ENCODE measurements at regions not wholly inside any gene's neighbourhood (a gene's known extent, or its start where the extent isn't known, plus 50 kb on each side); places are given as distances from the start of the nearest gene placed in this dataset.

DNA sequence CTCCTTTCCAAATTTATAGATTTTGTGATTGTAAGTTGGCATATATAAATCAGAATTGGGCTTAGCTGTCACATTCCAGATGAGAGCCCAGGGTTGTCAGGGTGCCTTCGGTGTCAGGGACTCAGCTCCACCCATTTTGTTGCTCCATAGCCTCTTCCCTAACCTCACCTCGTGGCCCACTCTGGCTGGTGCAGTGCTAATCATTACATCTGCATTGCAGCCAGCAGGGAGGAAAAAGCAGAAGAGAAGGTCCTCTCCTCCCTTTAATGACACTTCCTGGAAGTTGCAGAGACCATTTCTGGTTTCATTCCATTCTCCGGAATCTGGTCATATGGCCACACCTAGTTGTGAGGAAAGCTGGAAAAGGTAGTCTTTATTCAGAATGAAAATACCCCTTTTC, 113.3 kb downstream of the CCT6B start:
- no peak for DNase-seq (ENCODE audit: low read depth)
- TF ChIP-seq CTCF (conservative IDR thresholded peaks at IDR 0.05; ENCODE audit: control insufficient read depth, insufficient read depth, low read depth, low read length) = no peak
- H3K4me3 ChIP-seq (ENCODE audit: control insufficient read depth, low read depth, low read length) = no peak overlapping the region

DNA sequence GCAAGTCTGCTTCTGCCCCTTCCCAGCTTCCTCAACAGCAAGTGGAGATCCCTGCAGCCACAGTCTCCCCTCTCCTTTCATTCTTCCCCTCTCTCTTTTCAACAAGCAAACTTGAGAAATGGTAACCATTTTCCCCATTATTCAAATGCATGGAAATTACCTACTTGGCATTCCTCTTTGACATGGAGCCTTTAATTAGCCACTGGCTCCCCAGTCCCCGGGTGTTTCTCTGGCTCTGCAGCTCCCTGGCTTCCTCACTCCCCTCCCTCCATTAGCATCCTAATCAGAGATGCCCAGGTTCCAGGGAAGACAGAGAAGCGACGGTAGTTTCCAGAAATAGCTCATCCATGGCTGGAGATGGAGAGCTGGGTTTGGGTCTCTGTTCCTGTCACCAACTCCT, 116.0 kb downstream of the CCT6B start:
- no peak for DNase-seq (ENCODE audit: low read depth)
- TF ChIP-seq CTCF (conservative IDR thresholded peaks at IDR 0.05; ENCODE audit: control insufficient read depth, insufficient read depth, low read depth, low read length) = no peak
- no peak overlapping the region for H3K4me3 ChIP-seq (ENCODE audit: control insufficient read depth, low read depth, low read length)

DNA sequence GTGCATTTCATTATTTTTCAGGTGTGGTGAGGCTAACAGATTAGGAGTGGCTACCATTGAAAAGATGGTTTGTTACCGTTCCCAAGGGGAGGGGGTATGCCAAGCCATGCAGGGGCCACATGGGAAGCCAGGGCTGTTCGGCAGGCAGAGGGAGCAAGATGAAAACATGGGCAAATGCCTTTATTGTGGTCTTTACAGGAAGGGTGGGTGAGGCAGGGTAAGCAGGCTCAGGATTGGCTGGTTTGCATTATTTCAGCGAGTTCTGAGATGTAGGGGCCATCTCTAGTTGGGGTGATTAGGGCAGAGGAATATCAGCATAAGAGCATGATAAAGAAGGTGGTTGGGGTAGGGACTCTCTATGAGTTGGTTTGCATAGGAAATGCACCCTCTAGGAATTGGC, 117.6 kb downstream of the CCT6B start:
- H3K4me3 ChIP-seq (ENCODE audit: control insufficient read depth, low read depth, low read length) = no peak overlapping the region
- no peak for TF ChIP-seq CTCF (conservative IDR thresholded peaks at IDR 0.05; ENCODE audit: control insufficient read depth, insufficient read depth, low read depth, low read length)
- DNase-seq (ENCODE audit: low read depth) = no peak

- no peak for TF ChIP-seq CTCF (conservative IDR thresholded peaks at IDR 0.05; ENCODE audit: control insufficient read depth, insufficient read depth, low read depth, low read length)
- DNase-seq (ENCODE audit: low read depth) = no peak
- H3K4me3 ChIP-seq (ENCODE audit: control insufficient read depth, low read depth, low read length) = no peak overlapping the region
These were observed 119.0 kb downstream of the CCT6B start for GRCh38 chr17:34842235-34842634.

DNA sequence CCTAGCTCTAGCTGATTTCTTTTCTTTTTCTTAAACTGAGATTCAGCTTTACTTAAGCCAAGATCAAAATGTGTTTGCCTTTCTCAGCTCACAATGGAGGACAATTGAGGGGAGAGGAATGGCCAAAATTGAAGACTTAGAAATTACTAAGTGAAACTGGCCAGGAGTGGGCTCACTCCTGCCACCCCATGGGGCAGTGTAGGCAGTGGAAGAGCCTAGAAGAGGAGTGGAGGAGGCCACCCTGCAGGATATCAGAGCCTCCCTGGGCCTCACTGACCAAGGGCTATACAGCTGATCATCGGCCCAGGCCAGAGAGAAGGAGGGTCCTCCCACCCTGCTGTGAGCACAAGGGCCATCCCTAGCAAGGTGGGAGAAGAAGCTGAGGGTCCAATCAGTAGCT, 119.8 kb downstream of the CCT6B start:
- no peak overlapping the region for H3K4me3 ChIP-seq (ENCODE audit: control insufficient read depth, low read depth, low read length)
- DNase-seq (ENCODE audit: low read depth) = no peak
- no peak for TF ChIP-seq CTCF (conservative IDR thresholded peaks at IDR 0.05; ENCODE audit: control insufficient read depth, insufficient read depth, low read depth, low read length)

- TF ChIP-seq CTCF (conservative IDR thresholded peaks at IDR 0.05; ENCODE audit: control insufficient read depth, insufficient read depth, low read depth, low read length) = no peak
- no peak overlapping the region for H3K4me3 ChIP-seq (ENCODE audit: control insufficient read depth, low read depth, low read length)
- no peak for DNase-seq (ENCODE audit: low read depth)
These were observed 120.5 kb downstream of the CCT6B start for GRCh38 chr17:34840750-34841149.

DNA sequence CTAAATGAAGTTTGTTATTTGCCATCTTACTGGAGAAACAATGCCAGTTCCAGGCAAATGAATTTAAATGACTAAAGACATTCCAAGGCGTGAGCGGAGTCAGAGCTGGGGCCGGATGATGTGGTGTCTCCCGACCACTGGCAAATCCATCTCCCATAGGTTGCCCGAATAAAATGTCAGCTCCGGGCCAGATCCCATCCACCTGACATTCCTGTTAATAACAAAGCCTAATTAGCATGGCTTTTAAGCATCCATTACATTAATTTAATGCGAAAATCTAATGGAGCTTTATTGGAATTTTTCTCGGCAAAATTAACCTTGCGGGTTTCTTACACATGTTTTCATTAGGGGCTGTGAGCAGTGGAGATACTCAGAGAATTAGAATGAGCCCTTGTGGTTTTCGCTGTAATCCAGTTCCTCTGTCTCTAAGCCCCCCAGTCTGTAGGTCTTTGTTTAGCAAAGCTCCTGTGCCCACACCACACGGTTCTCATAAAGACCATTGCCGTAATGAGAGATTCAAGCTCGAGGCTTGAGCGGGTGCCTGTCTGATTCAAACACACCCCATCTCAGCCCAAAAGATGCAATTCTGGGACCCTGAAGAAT, 123.3 kb downstream of the CCT6B start:
- TF ChIP-seq CTCF (conservative IDR thresholded peaks at IDR 0.05; ENCODE audit: control insufficient read depth, insufficient read depth, low read depth, low read length) = no peak
- DNase-seq (ENCODE audit: low read depth) = no peak
- no peak overlapping the region for H3K4me3 ChIP-seq (ENCODE audit: control insufficient read depth, low read depth, low read length)

Data from fibroblast of mammary gland (primary cell).